Neural crest cell (in vitro differentiated cells): ENCODE measurements at regions not wholly inside any gene's neighbourhood (a gene's known extent, or its start where the extent isn't known, plus 50 kb on each side); places are given as distances from the start of the nearest gene placed in this dataset.

Experiments used
- DNase-seq: peaks from one replicate; pipeline ENCODE4 v3.0.0; 2021; ENCODE audit warnings: low read depth, mixed read lengths, low spot score
- H3K27ac Mint-ChIP-seq: one replicate; pipeline ENCODE4 v1.8.0; 2021; ENCODE audit warnings: mild to moderate bottlenecking, mixed read lengths; ENCODE audit not compliant: unreplicated experiment
- H3K27me3 Mint-ChIP-seq: 2 replicates; pipeline ENCODE4 v1.8.0; 2021; ENCODE audit warnings: low read depth, mild to moderate bottlenecking, mixed read lengths
- H3K36me3 Mint-ChIP-seq: 2 replicates; pipeline ENCODE4 v1.8.0; 2021; ENCODE audit warnings: low read depth, mild to moderate bottlenecking, mixed read lengths
- H3K4me1 Mint-ChIP-seq: 2 replicates; pipeline ENCODE4 v1.8.0; 2021; ENCODE audit warnings: mixed read lengths
- H3K4me3 Mint-ChIP-seq: one replicate; pipeline ENCODE4 v1.8.0; 2021; ENCODE audit warnings: mild to moderate bottlenecking, mixed read lengths
- H3K9me3 Mint-ChIP-seq: 2 replicates; pipeline ENCODE4 v1.8.0; 2021; ENCODE audit warnings: mixed read lengths
- CTCF ChIP-seq: fragments of 200-600 bp; sonication (generic); conservative IDR thresholded peaks from 2 replicates; pipeline ENCODE4 v1.5.0; 2021; ENCODE audit warnings: antibody characterized with exemption, mild to moderate bottlenecking

GRCh38 chr11:39960206-39960605 lies 1499.2 kb downstream of the LRRC4C start:
- TF ChIP-seq CTCF, result no peak
- no peaks in the 10 kb centered on the region for H3K4me1 Mint-ChIP-seq
- H3K27ac Mint-ChIP-seq, result no peak overlapping the region
- H3K36me3 Mint-ChIP-seq, result no peaks in the 10 kb centered on the region
- H3K4me3 Mint-ChIP-seq, result no peak overlapping the region
- H3K27me3 Mint-ChIP-seq, result no peaks in the 10 kb centered on the region
- DNase-seq, result no peak
- peaks cover 3% of the 10 kb centered on the region for H3K9me3 Mint-ChIP-seq

GRCh38 chr11:39932966-39933365 lies 1526.5 kb downstream of the LRRC4C start:
- Mint-ChIP-seq H3K27me3 (no peaks in the 10 kb centered on the region), H3K4me3 (no peak overlapping the region), H3K4me1 (peaks cover 15% of the 10 kb centered on the region), H3K9me3 (peaks cover 13% of the 10 kb centered on the region), H3K36me3 (no peaks in the 10 kb centered on the region), H3K27ac (no peak overlapping the region)
- no peak for DNase-seq
- no peak for TF ChIP-seq CTCF

- Mint-ChIP-seq H3K4me3 (no peak overlapping the region), H3K27me3 (no peaks in the 10 kb centered on the region), H3K4me1 (no peaks in the 10 kb centered on the region), H3K27ac (no peak overlapping the region), H3K9me3 (peaks cover 9% of the 10 kb centered on the region), H3K36me3 (peaks cover 6% of the 10 kb centered on the region)
- TF ChIP-seq CTCF, result no peak
- DNase-seq, result no peak
Measured at GRCh38 chr11:39917256-39917655, 1542.2 kb downstream of the LRRC4C start.

GRCh38 chr11:39910087-39910486 lies 1549.4 kb downstream of the LRRC4C start:
- H3K27ac Mint-ChIP-seq, result no peak overlapping the region

GRCh38 chr11:39860931-39861330 lies 1598.5 kb downstream of the LRRC4C start:
- no peak for TF ChIP-seq CTCF
- no peak for DNase-seq
- no peaks in the 10 kb centered on the region for H3K4me1 Mint-ChIP-seq
- H3K4me3 Mint-ChIP-seq, result no peak overlapping the region
- H3K27ac Mint-ChIP-seq, result no peak overlapping the region
- H3K27me3 Mint-ChIP-seq, result no peaks in the 10 kb centered on the region
- H3K9me3 Mint-ChIP-seq, result peaks cover 17% of the 10 kb centered on the region
- peaks cover 4% of the 10 kb centered on the region for H3K36me3 Mint-ChIP-seq

More at GRCh38 chr11:39910087-39910486, 1549.4 kb downstream of the LRRC4C start:
- Mint-ChIP-seq H3K36me3 (no peaks in the 10 kb centered on the region), H3K4me3 (no peak overlapping the region), H3K4me1 (no peaks in the 10 kb centered on the region), H3K9me3 (no peaks in the 10 kb centered on the region), H3K27me3 (no peaks in the 10 kb centered on the region)
- TF ChIP-seq CTCF, result no peak
- DNase-seq, result no peak

GRCh38 chr11:39817241-39817640 lies 1642.2 kb downstream of the LRRC4C start:
- Mint-ChIP-seq H3K4me3 (no peak overlapping the region), H3K27ac (no peak overlapping the region), H3K27me3 (no peaks in the 10 kb centered on the region), H3K4me1 (no peaks in the 10 kb centered on the region), H3K36me3 (peaks cover 11% of the 10 kb centered on the region), H3K9me3 (peaks cover 19% of the 10 kb centered on the region)
- no peak for DNase-seq
- TF ChIP-seq CTCF, result no peak
